ENCODE measurements at regions not wholly inside any gene's neighbourhood (a gene's known extent, or its start where the extent isn't known, plus 50 kb on each side); places are given as distances from the start of the nearest gene placed in this dataset.

DNA sequence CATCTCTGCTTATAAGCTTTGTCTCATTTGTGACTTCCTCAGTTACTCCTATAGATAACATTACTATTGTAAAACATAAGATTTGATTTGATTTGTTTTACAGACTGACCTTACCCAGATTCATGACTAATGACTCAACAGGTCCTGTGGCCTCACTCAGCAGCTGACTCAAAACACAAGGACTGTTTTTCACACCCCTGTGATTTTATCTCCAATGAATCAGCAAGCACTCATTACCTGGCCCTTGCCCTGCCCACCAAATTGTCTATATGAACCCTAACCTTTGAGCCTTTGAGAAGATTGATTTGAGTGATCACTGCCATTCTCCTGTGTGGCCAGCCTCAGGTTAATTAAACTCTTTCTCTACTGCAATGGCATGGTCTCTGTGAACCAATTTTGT is 1064.6 kb upstream of the LRRTM3 start:
- Histone ChIP-seq H3K27ac (ENCODE audit: low read depth, low read length, poor library complexity, severe bottlenecking) (no peak overlapping the region), H3K27me3 (ENCODE audit: insufficient read depth, low read length) (no peaks in the 10 kb centered on the region), H3K9me2 (ENCODE audit: low read depth, low read length) (no peaks in the 10 kb centered on the region), H3F3A (ENCODE audit: insufficient read depth, low read length) (no peaks in the 10 kb centered on the region), H2AFZ (ENCODE audit: low read length) (no peak overlapping the region), H3K79me2 (ENCODE audit: insufficient read depth, low read length) (no peaks in the 10 kb centered on the region), H3K9me3 (ENCODE audit: low read length) (no peaks in the 10 kb centered on the region), H3K9ac (ENCODE audit: low read length) (no peak overlapping the region), H3K4me1 (ENCODE audit: insufficient read depth, low read length, severe bottlenecking) (no peaks in the 10 kb centered on the region), H4K20me1 (ENCODE audit: insufficient read depth, low read length) (no peaks in the 10 kb centered on the region), H3K4me2 (ENCODE audit: low read length) (no peak overlapping the region), H3K36me3 (ENCODE audit: insufficient read depth, low read length) (no peaks in the 10 kb centered on the region), H3K4me3 (ENCODE audit: low read depth, low read length, poor library complexity, severe bottlenecking) (no peak overlapping the region)
- TF ChIP-seq EZH2 (IDR thresholded peaks at IDR 0.05; ENCODE audit: borderline replicate concordance, low read length): no peak
- TF ChIP-seq, protein P1, sequence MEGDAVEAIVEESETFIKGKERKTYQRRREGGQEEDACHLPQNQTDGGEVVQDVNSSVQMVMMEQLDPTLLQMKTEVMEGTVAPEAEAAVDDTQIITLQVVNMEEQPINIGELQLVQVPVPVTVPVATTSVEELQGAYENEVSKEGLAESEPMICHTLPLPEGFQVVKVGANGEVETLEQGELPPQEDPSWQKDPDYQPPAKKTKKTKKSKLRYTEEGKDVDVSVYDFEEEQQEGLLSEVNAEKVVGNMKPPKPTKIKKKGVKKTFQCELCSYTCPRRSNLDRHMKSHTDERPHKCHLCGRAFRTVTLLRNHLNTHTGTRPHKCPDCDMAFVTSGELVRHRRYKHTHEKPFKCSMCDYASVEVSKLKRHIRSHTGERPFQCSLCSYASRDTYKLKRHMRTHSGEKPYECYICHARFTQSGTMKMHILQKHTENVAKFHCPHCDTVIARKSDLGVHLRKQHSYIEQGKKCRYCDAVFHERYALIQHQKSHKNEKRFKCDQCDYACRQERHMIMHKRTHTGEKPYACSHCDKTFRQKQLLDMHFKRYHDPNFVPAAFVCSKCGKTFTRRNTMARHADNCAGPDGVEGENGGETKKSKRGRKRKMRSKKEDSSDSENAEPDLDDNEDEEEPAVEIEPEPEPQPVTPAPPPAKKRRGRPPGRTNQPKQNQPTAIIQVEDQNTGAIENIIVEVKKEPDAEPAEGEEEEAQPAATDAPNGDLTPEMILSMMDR (IDR thresholded peaks at IDR 0.05; ENCODE audit: low read length): no peak
